ENCODE measurements at regions not wholly inside any gene's neighbourhood (a gene's known extent, or its start where the extent isn't known, plus 50 kb on each side); places are given as distances from the start of the nearest gene placed in this dataset.

GRCh38 chr18:7288544-7288943 is 57.7 kb downstream of the LRRC30 start:
- no peak for TF ChIP-seq CTCF (IDR thresholded peaks at IDR 0.05; ENCODE audit: insufficient read depth, low read length, missing control alignments)
- no peak for DNase-seq (ENCODE audit: low read depth, low spot score)
- ChIA-PET CTCF (no interaction called here), POLR2A (no interaction called here)
- H3K4me3 ChIP-seq (ENCODE audit: low read depth, low read length), result no peak overlapping the region

- DNase-seq (ENCODE audit: low read depth, low spot score), result no peak
- ChIA-PET POLR2A (no interaction called here), CTCF (no interaction called here)
- no peak for TF ChIP-seq CTCF (IDR thresholded peaks at IDR 0.05; ENCODE audit: insufficient read depth, low read length, missing control alignments)
- H3K4me3 ChIP-seq (ENCODE audit: low read depth, low read length), result no peak overlapping the region
These were observed 59.2 kb downstream of the LRRC30 start for GRCh38 chr18:7290077-7290476.

- DNase-seq (ENCODE audit: low read depth, low spot score), result no peak
- POLR2A ChIA-PET, result no interaction called here
- CTCF ChIA-PET, result no interaction called here
- H3K4me3 ChIP-seq (ENCODE audit: low read depth, low read length), result no peak overlapping the region
- TF ChIP-seq CTCF (IDR thresholded peaks at IDR 0.05; ENCODE audit: insufficient read depth, low read length, missing control alignments), result no peak
These were observed 60.2 kb downstream of the LRRC30 start for GRCh38 chr18:7291046-7291445.

GRCh38 chr18:7298149-7298548 is 67.3 kb downstream of the LRRC30 start:
- no peak for TF ChIP-seq CTCF (IDR thresholded peaks at IDR 0.05; ENCODE audit: insufficient read depth, low read length, missing control alignments)
- no peak for DNase-seq (ENCODE audit: low read depth, low spot score)
- H3K4me3 ChIP-seq (ENCODE audit: low read depth, low read length), result no peak overlapping the region
- ChIA-PET CTCF (no interaction called here), POLR2A (no interaction called here)

- ChIA-PET POLR2A (no interaction called here), CTCF (no interaction called here)
- no peak for DNase-seq (ENCODE audit: low read depth, low spot score)
- H3K4me3 ChIP-seq (ENCODE audit: low read depth, low read length), result no peak overlapping the region
- no peak for TF ChIP-seq CTCF (IDR thresholded peaks at IDR 0.05; ENCODE audit: insufficient read depth, low read length, missing control alignments)
These were observed 70.2 kb downstream of the LRRC30 start for GRCh38 chr18:7301094-7301493.

- no peak overlapping the region for H3K4me3 ChIP-seq (ENCODE audit: low read depth, low read length)
- no peak for TF ChIP-seq CTCF (IDR thresholded peaks at IDR 0.05; ENCODE audit: insufficient read depth, low read length, missing control alignments)
- DNase-seq (ENCODE audit: low read depth, low spot score), result no peak
- ChIA-PET CTCF (no interaction called here), POLR2A (no interaction called here)
These were observed 72.6 kb downstream of the LRRC30 start for GRCh38 chr18:7303316-7304060.

Measured in AG04449 (cell line).